ENCODE measurements at regions not wholly inside any gene's neighbourhood (a gene's known extent, or its start where the extent isn't known, plus 50 kb on each side); places are given as distances from the start of the nearest gene placed in this dataset.
A peak's percentile ranks its signal among the peaks of the same experiment; 100 is the strongest.

DNA sequence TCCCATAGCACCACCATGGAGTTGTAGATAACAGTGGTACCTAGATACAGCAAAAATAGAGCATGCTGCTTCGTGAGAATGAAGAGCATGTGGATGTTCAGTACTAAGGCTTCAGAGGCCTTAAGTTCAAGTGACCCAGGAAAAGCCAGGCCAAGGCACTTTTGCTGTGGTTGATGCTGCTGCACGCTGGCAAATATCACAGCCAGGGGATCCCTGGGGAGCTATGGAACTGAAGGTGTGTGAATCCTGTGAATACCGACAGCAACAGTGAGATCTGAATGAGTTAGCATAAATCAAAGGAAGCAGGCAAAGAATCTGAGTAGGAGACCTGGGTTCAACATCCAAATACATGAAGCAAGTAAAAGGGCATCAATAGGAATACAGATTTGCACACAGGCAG, 158.6 kb upstream of the THUMPD2 start:
- H3K56ac ChIP-seq (ENCODE audit: extremely low read depth, insufficient read depth, low read length), result peak overlapping the region; percentile 92
- dilution Hi-C loops (cut with HindIII; ENCODE audit: low sequenced_read_pairs, unreplicated experiment), result no loop called here
- no TSS peak for BruUV-seq (replicated peaks)
- intact Hi-C loops (cut with micrococcal nuclease), result loop anchor here (5.0 kb wide), 1 partner anchor 95 kb away; no protein-coding TSS in a partner anchor
- H2AK9ac ChIP-seq (replicated peaks; ENCODE audit: low read depth, low read length, poor library complexity), result peak overlapping the region; percentile 89
- H2AFZ ChIP-seq (replicated peaks; ENCODE audit: low read length, poor library complexity), result peak overlapping the region; percentile 62
- no peaks in the 10 kb centered on the region for H3K36me3 ChIP-seq (ENCODE audit: control insufficient read depth, insufficient read depth, low read length)
- H3K4ac ChIP-seq (ENCODE audit: low read depth, low read length), result peak overlapping the region; percentile 98
- peak overlapping the region; percentile 91 for H2BK20ac ChIP-seq (ENCODE audit: low read depth, low read length)
- ChIA-PET POLR2A (ENCODE audit: unreplicated experiment) (no interaction called here), CTCF (no interaction called here)
- H3K4me1 ChIP-seq (ENCODE audit: control insufficient read depth, insufficient read depth, low read length), result peaks cover 10% of the 10 kb centered on the region
- WGBS, 2 experiments (ENCODE audit: extremely low coverage in 2 of 2, insufficient read length in 1 of 2), result 100% methylated on average over 1 of the region's 3 CpGs; no CpG with 5 or more reads in 1 of the 2 experiments
- H3K9me3 ChIP-seq (ENCODE audit: control insufficient read depth, insufficient read depth, low read length), result peaks cover 8% of the 10 kb centered on the region; the same call in 1 of the 2 replicates
- H4K20me1 ChIP-seq (ENCODE audit: insufficient read depth, low read length), result no peaks in the 10 kb centered on the region
- H4K5ac ChIP-seq (ENCODE audit: low read depth, low read length), result peak overlapping the region; percentile 100
- ATAC-seq (ENCODE audit: low read depth) (no peak), DNase-seq (no peak)
- H3K79me1 ChIP-seq (ENCODE audit: low read depth in 1 of 2, low read length in 2 of 2), result no peaks in the 10 kb centered on the region
- H4K8ac ChIP-seq (ENCODE audit: low read depth in 2 of 2, low read length in 2 of 2), result peak overlapping the region; percentile 90 to 92
- no peak for TF ChIP-seq MXI1 (IDR thresholded peaks at IDR 0.05; ENCODE audit: borderline replicate concordance, low read depth, low read length)
- TF ChIP-seq RCOR1 (IDR thresholded peaks at IDR 0.05; ENCODE audit: insufficient replicate concordance, low read length), result no peak
- TF ChIP-seq POLR2A (IDR thresholded peaks at IDR 0.05; ENCODE audit: low read depth, low read length), result no peak
- TF ChIP-seq, protein P1, sequence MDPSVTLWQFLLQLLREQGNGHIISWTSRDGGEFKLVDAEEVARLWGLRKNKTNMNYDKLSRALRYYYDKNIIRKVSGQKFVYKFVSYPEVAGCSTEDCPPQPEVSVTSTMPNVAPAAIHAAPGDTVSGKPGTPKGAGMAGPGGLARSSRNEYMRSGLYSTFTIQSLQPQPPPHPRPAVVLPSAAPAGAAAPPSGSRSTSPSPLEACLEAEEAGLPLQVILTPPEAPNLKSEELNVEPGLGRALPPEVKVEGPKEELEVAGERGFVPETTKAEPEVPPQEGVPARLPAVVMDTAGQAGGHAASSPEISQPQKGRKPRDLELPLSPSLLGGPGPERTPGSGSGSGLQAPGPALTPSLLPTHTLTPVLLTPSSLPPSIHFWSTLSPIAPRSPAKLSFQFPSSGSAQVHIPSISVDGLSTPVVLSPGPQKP (IDR thresholded peaks at IDR 0.05; ENCODE audit: borderline replicate concordance, low read depth, low read length), result no peak
- TF ChIP-seq CTCF (conservative IDR thresholded peaks at IDR 0.05; ENCODE audit: low read depth, low read length), result no peak
- no peak for TF ChIP-seq MAFK (IDR thresholded peaks at IDR 0.05; ENCODE audit: low read depth, low read length)
- H3K9me1 ChIP-seq (ENCODE audit: insufficient read depth, low read length), result peaks cover 7% of the 10 kb centered on the region
- H3K18ac ChIP-seq (ENCODE audit: low read depth, low read length), result peak overlapping the region; percentile 100
- H3K9ac ChIP-seq (ENCODE audit: low read depth, low read length), result peak overlapping the region; percentile 65
- no peak overlapping the region for H3K4me3 ChIP-seq (ENCODE audit: insufficient read depth, low read depth, low read length)
- peak overlapping the region; percentile 55 for H3K23ac ChIP-seq (ENCODE audit: low read depth, low read length)
- H3K4me2 ChIP-seq (ENCODE audit: low read depth, low read length), result no peak overlapping the region
- in situ Hi-C loops (cut with MboI; ENCODE audit: low sequenced_read_pairs), result no loop called here
- peak overlapping the region; percentile 97 for H3K27ac ChIP-seq (ENCODE audit: insufficient read depth, low read length)
- no peaks in the 10 kb centered on the region for H3K27me3 ChIP-seq (ENCODE audit: control insufficient read depth, insufficient read depth, low read length)
- peak overlapping the region; percentile 98 for H4K91ac ChIP-seq (ENCODE audit: insufficient read depth, low read depth, low read length)
- peak overlapping the region; percentile 100 for H2BK15ac ChIP-seq (ENCODE audit: low read depth, low read length)
- peak overlapping the region; percentile 66 for H3K14ac ChIP-seq (replicated peaks; ENCODE audit: low read depth, low read length)
- H2AK5ac ChIP-seq (ENCODE audit: low read depth, low read length), result peak overlapping the region; percentile 97
- H2BK120ac ChIP-seq (ENCODE audit: low read depth, low read length), result peak overlapping the region; percentile 99
- peak overlapping the region; percentile 100 for H2BK5ac ChIP-seq (ENCODE audit: low read depth, low read length, poor library complexity, severe bottlenecking)
